Memory B cell (primary cell): ENCODE measurements at regions not wholly inside any gene's neighbourhood (a gene's known extent, or its start where the extent isn't known, plus 50 kb on each side); places are given as distances from the start of the nearest gene placed in this dataset.

Experiments
- ATAC-seq: fragments of 150-1000 bp; cut with Tn5 transposase; 2 replicates; pipeline ENCODE4 v1.10.0; 2021; ENCODE audit warnings: low read depth, mild to moderate bottlenecking, moderate library complexity
- DNase-seq, 2 donors: peaks; one replicate each; pipeline ENCODE4 v3.0.0; 2022; ENCODE audit warnings: low spot score in 2 of 2
- H3K27ac Mint-ChIP-seq: one replicate; pipeline ENCODE4 v1.8.0; 2022; ENCODE audit warnings: mild to moderate bottlenecking, moderate library complexity, mixed read lengths
- H3K27me3 Mint-ChIP-seq: one replicate; pipeline ENCODE4 v1.8.0; 2022; ENCODE audit warnings: mixed read lengths
- H3K36me3 Mint-ChIP-seq: one replicate; pipeline ENCODE4 v1.8.0; 2022; ENCODE audit warnings: mild to moderate bottlenecking, mixed read lengths
- H3K4me1 Mint-ChIP-seq: one replicate; pipeline ENCODE4 v1.8.0; 2022; ENCODE audit warnings: mixed read lengths
- H3K4me3 Mint-ChIP-seq: one replicate; pipeline ENCODE4 v1.8.0; 2022; ENCODE audit warnings: mild to moderate bottlenecking, moderate library complexity, mixed read lengths
- H3K9me3 Mint-ChIP-seq: one replicate; pipeline ENCODE4 v1.8.0; 2022; ENCODE audit warnings: mixed read lengths

- DNase-seq = no peak
- no peaks in the 10 kb centered on the region for H3K36me3 Mint-ChIP-seq
- ATAC-seq = no peak
- no peaks in the 10 kb centered on the region for H3K9me3 Mint-ChIP-seq
- H3K27ac Mint-ChIP-seq = no peak overlapping the region
- H3K4me3 Mint-ChIP-seq = no peak overlapping the region
- H3K4me1 Mint-ChIP-seq = peaks cover 2% of the 10 kb centered on the region
- no peaks in the 10 kb centered on the region for H3K27me3 Mint-ChIP-seq
These were observed 1376.5 kb upstream of the ADGRL2 start for GRCh38 chr1:80424249-80424648.

- no peaks in the 10 kb centered on the region for H3K36me3 Mint-ChIP-seq
- no peak overlapping the region for H3K27ac Mint-ChIP-seq
- H3K27me3 Mint-ChIP-seq = no peaks in the 10 kb centered on the region
- no peaks in the 10 kb centered on the region for H3K9me3 Mint-ChIP-seq
- DNase-seq (no peak), ATAC-seq (no peak)
- no peaks in the 10 kb centered on the region for H3K4me1 Mint-ChIP-seq
- no peak overlapping the region for H3K4me3 Mint-ChIP-seq
These were observed 1382.6 kb upstream of the ADGRL2 start for GRCh38 chr1:80418134-80418533.

GRCh38 chr1:80417671-80418070 is 1383.1 kb upstream of the ADGRL2 start:
- DNase-seq = no peak

GRCh38 chr1:80413969-80414368 is 1386.8 kb upstream of the ADGRL2 start:
- Mint-ChIP-seq H3K4me3 (no peak overlapping the region), H3K27ac (no peak overlapping the region), H3K9me3 (no peaks in the 10 kb centered on the region), H3K4me1 (no peaks in the 10 kb centered on the region), H3K27me3 (no peaks in the 10 kb centered on the region), H3K36me3 (no peaks in the 10 kb centered on the region)
- ATAC-seq = no peak
- DNase-seq = no peak

More at GRCh38 chr1:80417671-80418070, 1383.1 kb upstream of the ADGRL2 start:
- Mint-ChIP-seq H3K36me3 (no peaks in the 10 kb centered on the region), H3K4me1 (no peaks in the 10 kb centered on the region), H3K4me3 (no peak overlapping the region), H3K9me3 (no peaks in the 10 kb centered on the region), H3K27me3 (no peaks in the 10 kb centered on the region), H3K27ac (no peak overlapping the region)
- no peak for ATAC-seq

- ATAC-seq = no peak
- no peaks in the 10 kb centered on the region for H3K36me3 Mint-ChIP-seq
- DNase-seq = no peak
- H3K4me3 Mint-ChIP-seq = no peak overlapping the region
- H3K4me1 Mint-ChIP-seq = no peaks in the 10 kb centered on the region
- H3K27ac Mint-ChIP-seq = no peak overlapping the region
- no peaks in the 10 kb centered on the region for H3K27me3 Mint-ChIP-seq
- H3K9me3 Mint-ChIP-seq = no peaks in the 10 kb centered on the region
These were observed 1390.5 kb upstream of the ADGRL2 start for GRCh38 chr1:80410233-80410632.

GRCh38 chr1:80403471-80403893 is 1397.0 kb upstream of the ADGRL4 start:
- Mint-ChIP-seq H3K36me3 (no peaks in the 10 kb centered on the region), H3K9me3 (peaks cover 2% of the 10 kb centered on the region)

GRCh38 chr1:80402625-80403024 is 1396.1 kb upstream of the ADGRL4 start:
- Mint-ChIP-seq H3K9me3 (peaks cover 2% of the 10 kb centered on the region), H3K27ac (no peak overlapping the region), H3K27me3 (no peaks in the 10 kb centered on the region), H3K4me3 (no peak overlapping the region), H3K4me1 (no peaks in the 10 kb centered on the region), H3K36me3 (no peaks in the 10 kb centered on the region)
- DNase-seq = no peak
- ATAC-seq = no peak

More at GRCh38 chr1:80403471-80403893, 1397.0 kb upstream of the ADGRL4 start:
- Mint-ChIP-seq H3K27me3 (no peaks in the 10 kb centered on the region), H3K4me3 (no peak overlapping the region), H3K27ac (no peak overlapping the region), H3K4me1 (no peaks in the 10 kb centered on the region)
- DNase-seq (no peak), ATAC-seq (no peak)

GRCh38 chr1:80401757-80402156 is 1395.2 kb upstream of the ADGRL4 start:
- no peaks in the 10 kb centered on the region for H3K4me1 Mint-ChIP-seq
- no peak overlapping the region for H3K27ac Mint-ChIP-seq
- ATAC-seq = no peak
- H3K36me3 Mint-ChIP-seq = no peaks in the 10 kb centered on the region
- H3K9me3 Mint-ChIP-seq = peaks cover 2% of the 10 kb centered on the region
- no peaks in the 10 kb centered on the region for H3K27me3 Mint-ChIP-seq
- no peak for DNase-seq
- no peak overlapping the region for H3K4me3 Mint-ChIP-seq

GRCh38 chr1:80392529-80392928 is 1386.0 kb upstream of the ADGRL4 start:
- Mint-ChIP-seq H3K27ac (peak overlapping the region; percentile 55), H3K36me3 (no peaks in the 10 kb centered on the region), H3K4me3 (no peak overlapping the region), H3K9me3 (peaks cover 5% of the 10 kb centered on the region), H3K27me3 (no peaks in the 10 kb centered on the region), H3K4me1 (peaks cover 3% of the 10 kb centered on the region)
- no peak for ATAC-seq
- no peak for DNase-seq

GRCh38 chr1:80385650-80386049 is 1379.1 kb upstream of the ADGRL4 start:
- DNase-seq = no peak
- no peak overlapping the region for H3K27ac Mint-ChIP-seq
- no peaks in the 10 kb centered on the region for H3K4me1 Mint-ChIP-seq
- peaks cover 5% of the 10 kb centered on the region for H3K9me3 Mint-ChIP-seq
- no peak for ATAC-seq
- no peaks in the 10 kb centered on the region for H3K36me3 Mint-ChIP-seq
- H3K27me3 Mint-ChIP-seq = no peaks in the 10 kb centered on the region
- H3K4me3 Mint-ChIP-seq = no peak overlapping the region

GRCh38 chr1:80384959-80385358 is 1378.4 kb upstream of the ADGRL4 start:
- H3K9me3 Mint-ChIP-seq = peaks cover 5% of the 10 kb centered on the region
- no peak overlapping the region for H3K4me3 Mint-ChIP-seq
- no peak overlapping the region for H3K27ac Mint-ChIP-seq
- no peaks in the 10 kb centered on the region for H3K4me1 Mint-ChIP-seq
- DNase-seq (no peak), ATAC-seq (no peak)
- H3K27me3 Mint-ChIP-seq = no peaks in the 10 kb centered on the region
- H3K36me3 Mint-ChIP-seq = no peaks in the 10 kb centered on the region

- ATAC-seq (no peak), DNase-seq (no peak)
- Mint-ChIP-seq H3K4me3 (no peak overlapping the region), H3K4me1 (no peaks in the 10 kb centered on the region), H3K9me3 (peaks cover under 1% of the 10 kb centered on the region), H3K27ac (no peak overlapping the region), H3K36me3 (no peaks in the 10 kb centered on the region), H3K27me3 (no peaks in the 10 kb centered on the region)
These were observed 1377.7 kb upstream of the ADGRL4 start for GRCh38 chr1:80384083-80384830.

GRCh38 chr1:80375662-80376061 is 1369.1 kb upstream of the ADGRL4 start:
- H3K27me3 Mint-ChIP-seq = no peaks in the 10 kb centered on the region
- H3K27ac Mint-ChIP-seq = no peak overlapping the region
- H3K4me3 Mint-ChIP-seq = no peak overlapping the region
- ATAC-seq = no peak
- DNase-seq = no peak
- peaks cover 2% of the 10 kb centered on the region for H3K4me1 Mint-ChIP-seq
- H3K36me3 Mint-ChIP-seq = no peaks in the 10 kb centered on the region
- H3K9me3 Mint-ChIP-seq = peaks cover 1% of the 10 kb centered on the region

GRCh38 chr1:80375109-80375508 is 1368.6 kb upstream of the ADGRL4 start:
- H3K9me3 Mint-ChIP-seq = peaks cover 1% of the 10 kb centered on the region
- H3K36me3 Mint-ChIP-seq = no peaks in the 10 kb centered on the region

GRCh38 chr1:80369780-80370179 is 1363.2 kb upstream of the ADGRL4 start:
- Mint-ChIP-seq H3K9me3 (no peaks in the 10 kb centered on the region), H3K27me3 (no peaks in the 10 kb centered on the region), H3K4me3 (no peak overlapping the region), H3K36me3 (no peaks in the 10 kb centered on the region), H3K27ac (no peak overlapping the region), H3K4me1 (no peaks in the 10 kb centered on the region)
- DNase-seq (no peak), ATAC-seq (no peak)

More at GRCh38 chr1:80375109-80375508, 1368.6 kb upstream of the ADGRL4 start:
- no peak overlapping the region for H3K4me3 Mint-ChIP-seq
- DNase-seq (no peak), ATAC-seq (no peak)
- no peaks in the 10 kb centered on the region for H3K27me3 Mint-ChIP-seq
- H3K27ac Mint-ChIP-seq = no peak overlapping the region
- peaks cover 2% of the 10 kb centered on the region for H3K4me1 Mint-ChIP-seq
